IMR-90 (cell line): ENCODE measurements at regions not wholly inside any gene's neighbourhood (a gene's known extent, or its start where the extent isn't known, plus 50 kb on each side); places are given as distances from the start of the nearest gene placed in this dataset.

Experiments
- ATAC-seq: fragments of 200-7000 bp; cut with Tn5 transposase; 2 replicates; pipeline ENCODE4 v1.9.1; 2020; ENCODE audit warnings: low read depth, mild to moderate bottlenecking, moderate library complexity
- BruUV-seq: library from RNA; stranded (reverse); fragments of 400-500 nt; replicated peaks from 2 replicates; lab custom pipeline; 2021; lab: Mats Ljungman, UMichigan
- CTCF ChIA-PET: fragments of 300-600 bp; formaldehyde crosslinking; extraction: SDS; loops from one replicate; lab custom pipeline; 2021; ENCODE audit warnings: antibody characterized with exemption; lab: Yijun Ruan, JAX
- POLR2A ChIA-PET: fragments of 300-600 bp; sonication (Branson Sonifier 250); formaldehyde crosslinking; loops from one replicate; lab custom pipeline; 2022; ENCODE audit warnings: antibody characterized with exemption; ENCODE audit not compliant: unreplicated experiment; lab: Charles Lee
- DNase-seq: peaks from one replicate; pipeline ENCODE4 v3.0.0; 2013
- H2AFZ ChIP-seq: replicated peaks from 2 replicates; pipeline ENCODE3; 2013; ENCODE audit warnings: low read length, mild to moderate bottlenecking; ENCODE audit not compliant: poor library complexity
- H2AK5ac ChIP-seq: 2 replicates; pipeline ENCODE4 v1.6.1; 2013; ENCODE audit warnings: low read depth, low read length, inconsistent platforms
- H2AK9ac ChIP-seq: replicated peaks from 2 replicates; pipeline ENCODE3; 2013; ENCODE audit warnings: mild to moderate bottlenecking, low read depth, low read length, moderate library complexity; ENCODE audit not compliant: poor library complexity
- H2BK120ac ChIP-seq: 2 replicates; pipeline ENCODE4 v1.6.1; 2013; ENCODE audit warnings: low read depth, low read length, inconsistent platforms
- H2BK15ac ChIP-seq: 3 replicates; pipeline ENCODE4 v1.6.1; 2013; ENCODE audit warnings: low read depth, low read length, inconsistent platforms
- H2BK20ac ChIP-seq: 2 replicates; pipeline ENCODE4 v1.6.1; 2013; ENCODE audit warnings: low read depth, mild to moderate bottlenecking, inconsistent platforms, low read length, moderate library complexity
- H2BK5ac ChIP-seq: 2 replicates; pipeline ENCODE4 v1.6.1; 2013; ENCODE audit warnings: mild to moderate bottlenecking, low read depth, low read length, inconsistent platforms; ENCODE audit not compliant: poor library complexity, severe bottlenecking
- H3K14ac ChIP-seq: replicated peaks from 2 replicates; pipeline ENCODE4 v1.6.1; 2013; ENCODE audit warnings: low read depth, low read length, inconsistent platforms
- H3K18ac ChIP-seq: 2 replicates; pipeline ENCODE4 v1.6.1; 2013; ENCODE audit warnings: low read depth, low read length, control low read depth
- H3K23ac ChIP-seq: 2 replicates; pipeline ENCODE4 v1.6.1; 2013; ENCODE audit warnings: low read depth, low read length, inconsistent platforms
- H3K27ac ChIP-seq: 2 replicates; pipeline ENCODE4 v1.5.1; 2013; ENCODE audit warnings: mild to moderate bottlenecking, control low read depth, low read length; ENCODE audit not compliant: insufficient read depth
- H3K27me3 ChIP-seq: 2 replicates; pipeline ENCODE4 v1.6.1; 2013; ENCODE audit warnings: low read length; ENCODE audit not compliant: control insufficient read depth, insufficient read depth
- H3K36me3 ChIP-seq: 2 replicates; pipeline ENCODE4 v1.6.1; 2013; ENCODE audit warnings: low read length, mixed read lengths; ENCODE audit not compliant: control insufficient read depth, insufficient read depth
- H3K4ac ChIP-seq: 2 replicates; pipeline ENCODE4 v1.6.1; 2013; ENCODE audit warnings: low read depth, low read length, inconsistent platforms
- H3K4me1 ChIP-seq: 2 replicates; pipeline ENCODE4 v1.6.1; 2013; ENCODE audit warnings: low read length, mixed read lengths; ENCODE audit not compliant: control insufficient read depth, insufficient read depth
- H3K4me2 ChIP-seq: 2 replicates; pipeline ENCODE4 v1.6.1; 2013; ENCODE audit warnings: low read depth, mild to moderate bottlenecking, control low read depth, low read length, moderate library complexity
- H3K4me3 ChIP-seq: 2 replicates; pipeline ENCODE4 v1.5.1; 2013; ENCODE audit warnings: low read depth, mild to moderate bottlenecking, control low read depth, low read length, moderate library complexity; ENCODE audit not compliant: insufficient read depth
- H3K56ac ChIP-seq: 2 replicates; pipeline ENCODE4 v1.6.1; 2013; ENCODE audit warnings: low read length, inconsistent platforms; ENCODE audit not compliant: insufficient read depth; ENCODE audit errors: extremely low read depth
- H3K79me1 ChIP-seq, 2 experiments: 2 replicates each; pipeline ENCODE4 v1.6.1; 2013; ENCODE audit warnings: low read length in 2 of 2, inconsistent platforms in 1 of 2, low read depth in 1 of 2
- H3K9ac ChIP-seq: 2 replicates; pipeline ENCODE4 v1.6.1; 2013; ENCODE audit warnings: low read depth, low read length, control low read depth
- H3K9me1 ChIP-seq: 2 replicates; pipeline ENCODE4 v1.6.1; 2013; ENCODE audit warnings: low read length, inconsistent platforms; ENCODE audit not compliant: insufficient read depth
- H3K9me3 ChIP-seq: 2 replicates; pipeline ENCODE4 v1.6.1; 2013; ENCODE audit warnings: low read length; ENCODE audit not compliant: control insufficient read depth, insufficient read depth
- H4K20me1 ChIP-seq: 2 replicates; pipeline ENCODE4 v1.6.1; 2013; ENCODE audit warnings: low read length, inconsistent platforms; ENCODE audit not compliant: insufficient read depth
- H4K5ac ChIP-seq: 2 replicates; pipeline ENCODE4 v1.6.1; 2013; ENCODE audit warnings: mild to moderate bottlenecking, low read depth, low read length, control low read depth
- H4K8ac ChIP-seq, 2 experiments: 2 replicates each; pipeline ENCODE4 v1.6.1; 2013; ENCODE audit warnings: low read depth in 2 of 2, low read length in 2 of 2, control low read depth in 1 of 2, inconsistent platforms in 1 of 2
- H4K91ac ChIP-seq: 2 replicates; pipeline ENCODE4 v1.6.1; 2013; ENCODE audit warnings: low read depth, low read length, inconsistent platforms; ENCODE audit not compliant: insufficient read depth
- BHLHE40 ChIP-seq: fragments of 150-350 bp; IDR thresholded peaks from 2 replicates; pipeline ENCODE4 v1.6.1; 2016; ENCODE audit warnings: mild to moderate bottlenecking, low read depth, low read length
- CTCF ChIP-seq: conservative IDR thresholded peaks from 2 replicates; pipeline ENCODE4 v1.5.1; 2012; ENCODE audit warnings: mild to moderate bottlenecking, low read depth, low read length, improper control_type of control experiment
- FOS ChIP-seq: fragments of 150-350 bp; IDR thresholded peaks from 2 replicates; pipeline ENCODE4 v1.6.1; 2016; ENCODE audit warnings: low read depth, low read length
- MAFK ChIP-seq: IDR thresholded peaks from 2 replicates; pipeline ENCODE4 v1.6.1; 2012; ENCODE audit warnings: low read depth, low read length, improper control_type of control experiment
- MAZ ChIP-seq: IDR thresholded peaks from 2 replicates; pipeline ENCODE4 v1.6.1; 2012; ENCODE audit warnings: low read depth, mild to moderate bottlenecking, low read length, improper control_type of control experiment, moderate library complexity, borderline replicate concordance
- MXI1 ChIP-seq: IDR thresholded peaks from 2 replicates; pipeline ENCODE4 v1.6.1; 2012; ENCODE audit warnings: low read depth, mild to moderate bottlenecking, low read length, moderate library complexity, borderline replicate concordance
- RAD21 ChIP-seq: IDR thresholded peaks from 2 replicates; pipeline ENCODE4 v1.6.1; 2012; ENCODE audit warnings: low read length, improper control_type of control experiment
- SMC3 ChIP-seq: fragments of 150-350 bp; IDR thresholded peaks from 2 replicates; pipeline ENCODE4 v1.6.1; 2016; ENCODE audit warnings: low read depth, mild to moderate bottlenecking, antibody characterized with exemption, low read length, moderate library complexity
- WGBS, 2 experiments: methylation state at CpG; one replicate each; pipeline versions ENCODE4 v1.1.5 to v1.1.7; 2013; ENCODE audit warnings: missing lambda C conversion rate in 2 of 2; ENCODE audit not compliant: insufficient read length in 1 of 2; ENCODE audit errors: extremely low coverage in 2 of 2; 5-methylcytosine and 5-hydroxymethylcytosine counted together
- dilution Hi-C: fragments of 300-500 bp; cut with HindIII; formaldehyde crosslinking; loops from one replicate; pipeline ENCODE4 v1.14.3; 2018; ENCODE audit warnings: low sequenced_read_pairs; ENCODE audit not compliant: unreplicated experiment
- in situ Hi-C: fragments of 300-500 bp; cut with MboI; formaldehyde crosslinking; loops from 3 replicates; pipeline ENCODE4 v1.14.3; 2019; ENCODE audit warnings: low sequenced_read_pairs, inconsistent platforms, mixed read lengths
- intact Hi-C: fragments of 100-400 bp; cut with micrococcal nuclease; formaldehyde crosslinking; loops from 2 replicates; pipeline ENCODE4 v1.10.0; 2022

- no peak for ATAC-seq
- ChIA-PET CTCF (no interaction called here), POLR2A (no interaction called here)
- in situ Hi-C loops: no loop called here
- dilution Hi-C loops: no loop called here
- no TSS peak for BruUV-seq
- Histone ChIP-seq H3K9me3 (no peaks in the 10 kb centered on the region), H3K9me1 (no peaks in the 10 kb centered on the region), H2BK20ac (no peak overlapping the region), H3K4me2 (no peak overlapping the region), H2BK120ac (no peak overlapping the region), H3K27ac (no peak overlapping the region), H3K27me3 (no peaks in the 10 kb centered on the region), H2AK9ac (no peak overlapping the region), H3K9ac (no peak overlapping the region), H3K4me1 (no peaks in the 10 kb centered on the region), H2BK5ac (no peak overlapping the region), H3K79me1 (no peaks in the 10 kb centered on the region), H3K14ac (no peak overlapping the region), H4K20me1 (no peaks in the 10 kb centered on the region), H4K8ac (no peak overlapping the region), H2AK5ac (no peak overlapping the region), H4K91ac (no peak overlapping the region), H3K4me3 (no peak overlapping the region), H3K23ac (no peak overlapping the region), H4K5ac (no peak overlapping the region), H3K56ac (no peak overlapping the region), H3K4ac (no peak overlapping the region), H2AFZ (no peak overlapping the region), H3K36me3 (no peaks in the 10 kb centered on the region), H2BK15ac (no peak overlapping the region), H3K18ac (no peak overlapping the region)
- TF ChIP-seq MAZ (no peak), MXI1 (no peak), BHLHE40 (no peak), SMC3 (no peak), FOS (no peak), MAFK (no peak), CTCF (no peak), RAD21 (no peak)
- intact Hi-C loops: no loop called here
- no CpG with 5 or more reads among the region's 4 CpGs for WGBS, 2 experiments
- DNase-seq: no peak
These were observed 182.4 kb upstream of the CDH9 start for GRCh38 chr5:27220752-27221151.
